Right atrium auricular region (tissue), 2 donors: ENCODE measurements at regions not wholly inside any gene's neighbourhood (a gene's known extent, or its start where the extent isn't known, plus 50 kb on each side); places are given as distances from the start of the nearest gene placed in this dataset.

Experiments
- DNase-seq: peaks from one replicate; pipeline ENCODE4 v3.0.0-alpha.2; 2019; ENCODE audit warnings: low spot score
- H3K27ac ChIP-seq, 2 donors: fragments of 200-600 bp; sonication (generic); 1 replicate in 1 of 2; 2 replicates in 1 of 2; pipeline ENCODE4 v1.5.1; 2016 to 2019
- H3K27me3 ChIP-seq, 2 donors: fragments of 200-600 bp; sonication (generic); one replicate each; pipeline versions ENCODE4 v1.5.1 to v1.6.0; 2017 to 2019
- H3K36me3 ChIP-seq: fragments of 200-600 bp; sonication (generic); one replicate; pipeline ENCODE4 v1.5.1; 2016
- H3K4me1 ChIP-seq, 2 donors: fragments of 200-600 bp; sonication (generic); one replicate each; pipeline versions ENCODE4 v1.5.1 to v1.6.0; 2017 to 2019
- H3K4me3 ChIP-seq, 2 donors: fragments of 200-600 bp; sonication (generic); 1 replicate in 1 of 2; 2 replicates in 1 of 2; pipeline ENCODE4 v1.5.1; 2017 to 2019; ENCODE audit warnings: mild to moderate bottlenecking in 1 of 2, moderate library complexity in 1 of 2
- H3K9me3 ChIP-seq, 2 donors: fragments of 200-600 bp; sonication (generic); one replicate each; pipeline ENCODE4 v1.5.1; 2019
- CTCF ChIP-seq, 2 donors: fragments of 200-600 bp; sonication (generic); IDR thresholded peaks; one replicate each; pipeline ENCODE4 v1.5.1; 2019; ENCODE audit warnings: antibody characterized with exemption in 2 of 2

- no peak for TF ChIP-seq CTCF (IDR thresholded peaks at IDR 0.05)
- DNase-seq, result no peak
- H3K27me3 ChIP-seq, result no peaks in the 10 kb centered on the region
- no peaks in the 10 kb centered on the region for H3K4me1 ChIP-seq
- no peak overlapping the region for H3K27ac ChIP-seq
- no peaks in the 10 kb centered on the region for H3K9me3 ChIP-seq
- no peak overlapping the region for H3K4me3 ChIP-seq
- H3K36me3 ChIP-seq, result no peaks in the 10 kb centered on the region
These were observed 68.1 kb downstream of the FSCB start for GRCh38 chr14:44438936-44439335.

GRCh38 chr14:44438221-44438620 is 68.9 kb downstream of the FSCB start:
- H3K4me1 ChIP-seq, result no peaks in the 10 kb centered on the region
- H3K27me3 ChIP-seq, result no peaks in the 10 kb centered on the region
- no peaks in the 10 kb centered on the region for H3K36me3 ChIP-seq
- no peak overlapping the region for H3K4me3 ChIP-seq
- no peak for TF ChIP-seq CTCF (IDR thresholded peaks at IDR 0.05)
- H3K9me3 ChIP-seq, result no peaks in the 10 kb centered on the region
- no peak for DNase-seq
- no peak overlapping the region for H3K27ac ChIP-seq

- H3K36me3 ChIP-seq, result no peaks in the 10 kb centered on the region
- no peaks in the 10 kb centered on the region for H3K4me1 ChIP-seq
- no peak for TF ChIP-seq CTCF (IDR thresholded peaks at IDR 0.05)
- H3K4me3 ChIP-seq, result no peak overlapping the region
- no peaks in the 10 kb centered on the region for H3K9me3 ChIP-seq
- no peak for DNase-seq
- no peaks in the 10 kb centered on the region for H3K27me3 ChIP-seq
- H3K27ac ChIP-seq, result no peak overlapping the region
These were observed 70.6 kb downstream of the FSCB start for GRCh38 chr14:44436458-44436857.

GRCh38 chr14:44428231-44428945 is 78.7 kb downstream of the FSCB start:
- H3K27me3 ChIP-seq, result no peaks in the 10 kb centered on the region
- no peaks in the 10 kb centered on the region for H3K4me1 ChIP-seq
- TF ChIP-seq CTCF (IDR thresholded peaks at IDR 0.05), result no peak
- H3K9me3 ChIP-seq, result no peaks in the 10 kb centered on the region
- H3K36me3 ChIP-seq, result no peaks in the 10 kb centered on the region
- DNase-seq, result no peak
- no peak overlapping the region for H3K4me3 ChIP-seq
- H3K27ac ChIP-seq, result no peak overlapping the region

- Histone ChIP-seq H3K27ac (no peak overlapping the region), H3K9me3 (no peaks in the 10 kb centered on the region), H3K4me3 (no peak overlapping the region), H3K36me3 (no peaks in the 10 kb centered on the region), H3K4me1 (no peaks in the 10 kb centered on the region), H3K27me3 (no peaks in the 10 kb centered on the region)
- TF ChIP-seq CTCF (IDR thresholded peaks at IDR 0.05), result no peak
- no peak for DNase-seq
These were observed 84.4 kb downstream of the FSCB start for GRCh38 chr14:44422699-44423098.

- Histone ChIP-seq H3K27me3 (no peaks in the 10 kb centered on the region), H3K4me1 (no peaks in the 10 kb centered on the region), H3K9me3 (no peaks in the 10 kb centered on the region), H3K36me3 (no peaks in the 10 kb centered on the region), H3K27ac (no peak overlapping the region), H3K4me3 (no peak overlapping the region)
- no peak for TF ChIP-seq CTCF (IDR thresholded peaks at IDR 0.05)
- no peak for DNase-seq
These were observed 86.9 kb downstream of the FSCB start for GRCh38 chr14:44420226-44420625.
